IPS-18c (cell line): ENCODE measurements at regions not wholly inside any gene's neighbourhood (a gene's known extent, or its start where the extent isn't known, plus 50 kb on each side); places are given as distances from the start of the nearest gene placed in this dataset.

Experiments used
- H3K4me3 ChIP-seq: 2 replicates; pipeline ENCODE4 v1.7.0; 2013; ENCODE audit warnings: low read depth, mild to moderate bottlenecking, low read length, moderate library complexity; ENCODE audit not compliant: insufficient read depth
- H3K9me3 ChIP-seq: one replicate; pipeline ENCODE4 v1.6.1; 2013; ENCODE audit warnings: mild to moderate bottlenecking, low read length, moderate library complexity; ENCODE audit not compliant: control insufficient read depth, insufficient read depth

DNA sequence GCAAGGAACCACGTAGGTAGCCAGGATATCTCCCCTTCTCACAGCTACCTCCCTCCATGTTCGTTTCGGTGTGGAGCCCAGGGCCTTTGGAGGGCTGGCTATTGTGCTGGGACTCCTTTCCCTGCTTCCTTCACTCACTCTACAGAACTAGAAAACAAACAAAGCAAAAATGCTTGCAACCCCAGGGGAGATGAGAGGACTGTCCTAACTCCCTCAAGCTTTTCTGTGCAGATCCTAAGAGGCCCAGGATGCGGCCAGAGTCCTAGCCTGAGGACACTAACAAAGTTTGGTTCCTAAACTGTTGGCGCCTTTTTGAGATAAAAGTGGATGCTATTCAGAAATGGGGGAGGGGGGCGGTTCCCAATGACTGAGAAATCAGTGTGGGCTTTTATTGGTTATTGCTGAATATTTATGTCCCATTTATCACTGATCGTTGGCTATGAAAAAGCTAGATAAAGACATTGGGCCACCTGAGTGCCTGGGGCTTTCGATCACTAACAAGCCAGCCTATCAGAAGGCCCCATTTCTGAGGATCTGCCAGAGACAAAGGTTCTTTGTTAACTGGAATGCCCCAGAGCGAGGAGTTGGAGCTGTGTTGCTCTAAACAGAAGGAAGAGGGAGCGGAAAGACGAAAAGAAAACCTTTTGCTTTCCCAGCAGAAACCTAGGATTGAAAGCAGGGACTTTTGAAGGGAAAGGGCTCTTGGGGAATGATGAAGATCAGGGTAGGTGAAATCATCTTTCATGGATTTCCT is 95.2 kb upstream of the EGR2 start:
- H3K9me3 ChIP-seq = peaks cover 2% of the 10 kb centered on the region
- no peak overlapping the region for H3K4me3 ChIP-seq

DNA sequence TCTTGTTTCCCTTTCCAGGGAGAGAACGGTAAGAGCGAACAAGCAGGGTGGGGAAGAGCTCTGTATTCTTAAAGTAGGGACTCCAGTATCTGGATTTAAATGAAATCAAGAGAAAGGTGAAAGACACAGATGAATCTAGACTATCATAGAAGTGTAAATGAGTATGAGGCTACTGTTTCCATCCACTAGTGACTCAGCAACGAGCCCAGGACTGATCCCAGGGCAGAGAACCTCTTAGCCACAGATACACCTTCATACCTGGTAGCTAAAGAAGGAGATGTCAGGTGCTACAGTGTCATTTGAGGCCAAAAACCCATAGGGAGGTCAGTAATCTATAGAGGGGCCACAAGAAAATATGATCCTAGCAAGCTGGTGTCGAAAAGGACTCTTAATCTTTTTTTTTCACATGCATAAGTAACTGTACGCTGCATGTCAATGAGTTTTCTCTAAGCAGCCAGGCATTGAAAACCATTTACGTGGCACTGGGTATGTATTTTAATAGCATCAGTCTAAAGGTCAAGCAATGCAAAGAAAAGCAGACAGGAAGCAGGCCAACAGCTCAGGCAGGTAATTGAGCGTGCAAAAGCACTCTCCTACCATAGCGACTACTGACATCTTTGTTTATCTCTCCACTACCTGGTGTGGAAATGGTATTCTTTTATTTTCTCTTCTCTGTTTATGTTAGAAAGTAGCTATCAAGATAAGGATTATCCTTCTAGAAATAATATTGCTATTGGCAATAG is 91.5 kb upstream of the EGR2 start:
- H3K9me3 ChIP-seq = peaks cover under 1% of the 10 kb centered on the region
- H3K4me3 ChIP-seq = no peak overlapping the region

DNA sequence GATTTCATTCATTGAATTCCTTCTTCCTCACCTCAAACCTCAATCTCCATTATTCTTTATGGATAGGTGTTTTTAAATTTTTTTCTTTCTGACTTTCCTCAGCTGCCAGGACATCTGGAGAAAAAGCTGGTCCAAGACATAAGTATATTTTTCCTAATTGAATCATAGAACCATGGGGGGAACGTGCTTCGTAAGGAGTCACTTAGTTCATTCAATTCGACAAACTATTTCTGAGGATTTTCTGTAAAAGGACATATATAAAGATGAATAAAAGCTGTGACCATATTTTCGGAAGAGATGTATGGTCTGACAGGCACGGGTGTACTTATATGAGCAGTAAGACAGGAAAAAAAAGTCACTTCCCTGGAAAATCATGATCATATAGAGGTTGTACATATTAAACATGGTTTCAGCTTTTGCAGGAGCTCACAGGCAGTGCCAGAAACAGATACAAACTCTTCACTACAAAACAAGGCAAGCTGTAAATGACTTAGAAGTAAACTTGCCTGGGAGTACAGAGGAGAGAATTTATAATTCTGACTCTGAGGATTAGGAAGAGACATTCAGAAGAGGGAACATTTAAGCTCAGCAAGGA is 88.2 kb upstream of the EGR2 start:
- H3K9me3 ChIP-seq = no peaks in the 10 kb centered on the region
- no peak overlapping the region for H3K4me3 ChIP-seq

DNA sequence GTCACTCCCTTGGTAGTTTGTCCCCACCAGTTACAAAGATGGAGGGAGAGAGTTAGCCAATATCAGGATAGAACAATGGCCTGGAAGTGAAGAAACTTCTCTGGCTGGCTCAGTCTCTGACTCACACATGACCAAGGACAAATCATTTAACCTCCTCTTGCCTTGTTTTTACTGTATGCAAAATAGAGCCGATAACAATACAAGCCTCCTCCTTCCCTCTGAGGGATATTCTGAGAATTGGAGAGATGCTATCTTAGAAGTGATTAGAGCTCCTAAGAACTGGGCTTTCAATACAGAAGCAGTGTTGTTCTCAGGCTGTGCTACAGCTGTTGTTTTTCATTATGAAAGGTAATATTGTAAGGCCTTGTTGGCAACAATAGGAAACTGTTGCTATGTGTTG is 87.7 kb upstream of the EGR2 start:
- H3K9me3 ChIP-seq = no peaks in the 10 kb centered on the region

DNA sequence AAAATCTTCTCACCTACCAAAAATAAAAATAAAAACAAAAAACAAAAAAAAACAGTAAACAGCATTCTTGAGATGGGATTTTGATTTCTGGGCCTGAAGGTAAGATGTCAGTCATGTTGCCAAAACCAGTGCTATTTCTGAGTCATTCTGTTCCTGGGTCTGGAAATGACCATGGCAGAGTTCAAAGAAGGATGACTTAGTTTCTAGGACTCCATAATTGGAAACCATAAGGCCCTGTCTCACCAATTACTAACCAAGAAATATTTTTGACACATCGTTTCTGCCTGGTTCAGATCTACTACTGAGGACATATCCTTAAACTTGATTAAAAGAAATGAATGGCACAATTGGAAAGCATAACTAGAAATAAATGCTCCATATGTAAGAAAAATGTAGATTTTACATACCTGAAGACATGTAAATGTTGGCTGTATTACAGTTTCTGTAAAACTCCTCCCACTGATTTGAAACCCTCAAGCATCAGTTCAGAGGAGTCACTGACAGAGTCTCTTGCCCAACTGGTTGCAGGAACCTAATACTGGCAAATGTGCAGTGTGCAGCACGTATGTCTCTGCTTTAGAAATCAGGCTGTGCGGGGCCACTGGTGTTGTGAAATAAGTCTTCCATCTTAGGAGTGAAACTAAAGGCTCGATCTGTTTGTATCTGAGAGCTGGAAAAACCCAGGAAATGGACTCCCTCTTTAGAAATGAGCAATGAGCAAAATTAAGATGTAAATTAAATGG is 84.8 kb upstream of the EGR2 start:
- Histone ChIP-seq H3K4me3 (no peak overlapping the region), H3K9me3 (no peaks in the 10 kb centered on the region)

More for the DNA sequence above, 87.7 kb upstream of the EGR2 start:
- no peak overlapping the region for H3K4me3 ChIP-seq

DNA sequence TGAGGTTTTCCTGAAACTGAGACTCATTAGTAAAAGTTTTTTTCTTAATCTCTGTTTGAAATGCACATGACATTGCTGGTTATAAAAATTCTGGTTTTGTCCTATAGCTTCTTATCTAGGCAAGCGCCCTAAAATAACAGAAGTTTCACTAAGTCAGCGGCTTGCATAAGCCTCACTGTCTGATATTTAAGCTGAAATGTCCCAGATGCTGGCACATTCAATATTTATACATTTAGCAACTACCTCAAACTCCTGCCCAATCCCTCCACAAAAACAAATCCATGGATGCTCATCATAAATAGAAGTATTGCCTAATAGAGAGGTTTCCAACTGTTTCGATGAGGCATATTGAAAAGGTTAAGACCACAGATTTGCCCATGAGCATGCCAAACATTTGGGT is 83.1 kb upstream of the EGR2 start:
- Histone ChIP-seq H3K4me3 (no peak overlapping the region), H3K9me3 (no peaks in the 10 kb centered on the region)

DNA sequence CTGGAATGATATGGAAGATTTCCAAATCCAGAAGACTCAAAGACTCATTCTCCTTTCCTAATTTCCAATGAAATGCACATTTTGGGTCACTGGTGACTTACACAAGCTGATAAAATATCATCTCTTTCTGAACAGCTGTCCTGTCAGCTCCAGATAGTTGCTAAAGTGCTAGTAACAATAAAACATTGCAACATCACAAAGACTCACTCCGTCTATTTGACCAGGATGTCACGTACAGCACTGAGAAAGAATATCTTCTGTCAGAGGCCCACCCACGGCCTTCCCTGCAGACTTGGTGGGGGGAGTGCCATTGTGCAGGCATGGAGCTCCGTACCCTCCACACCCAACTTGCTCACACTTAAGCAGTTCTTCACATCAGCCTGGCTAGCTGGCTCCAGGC is 78.9 kb upstream of the EGR2 start:
- Histone ChIP-seq H3K9me3 (peaks cover 3% of the 10 kb centered on the region), H3K4me3 (no peak overlapping the region)

GRCh38 chr10:62894156-62894555 is 78.0 kb upstream of the EGR2 start:
- H3K4me3 ChIP-seq = no peak overlapping the region

GRCh38 chr10:62893036-62893435 is 76.9 kb upstream of the EGR2 start:
- Histone ChIP-seq H3K4me3 (no peak overlapping the region), H3K9me3 (peaks cover 3% of the 10 kb centered on the region)

More at GRCh38 chr10:62894156-62894555, 78.0 kb upstream of the EGR2 start:
- H3K9me3 ChIP-seq = peaks cover 3% of the 10 kb centered on the region

- peaks cover 3% of the 10 kb centered on the region for H3K9me3 ChIP-seq
- H3K4me3 ChIP-seq = no peak overlapping the region
Observed at GRCh38 chr10:62890395-62890794, 74.2 kb upstream of the EGR2 start.

GRCh38 chr10:62887642-62888041 is 71.5 kb upstream of the EGR2 start:
- Histone ChIP-seq H3K9me3 (no peaks in the 10 kb centered on the region), H3K4me3 (no peak overlapping the region)

GRCh38 chr10:62885684-62886461 is 69.7 kb upstream of the EGR2 start:
- no peak overlapping the region for H3K4me3 ChIP-seq
- H3K9me3 ChIP-seq = no peaks in the 10 kb centered on the region

DNA sequence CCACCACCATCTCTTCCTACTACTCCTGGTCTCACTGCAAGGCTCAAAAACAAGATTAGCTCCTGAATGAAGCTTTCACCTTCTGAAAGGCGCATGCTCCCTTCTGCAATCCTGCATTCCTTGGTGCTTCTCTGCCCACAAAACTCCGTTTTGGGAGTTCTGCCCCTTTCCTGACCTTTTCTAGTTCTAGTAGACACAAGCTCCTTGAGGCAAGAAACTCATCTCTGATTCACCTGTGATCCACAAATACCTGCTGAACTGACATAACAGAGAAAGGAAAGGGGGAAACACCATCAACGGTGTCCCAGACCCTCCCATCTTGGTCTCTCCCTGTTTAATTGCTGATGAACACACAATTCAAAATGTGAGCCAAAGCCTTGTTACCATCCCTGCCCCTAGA is 64.0 kb upstream of the EGR2 start:
- no peaks in the 10 kb centered on the region for H3K9me3 ChIP-seq
- H3K4me3 ChIP-seq = no peak overlapping the region

GRCh38 chr10:62873866-62874265 is 57.7 kb upstream of the EGR2 start:
- Histone ChIP-seq H3K9me3 (peaks cover 2% of the 10 kb centered on the region), H3K4me3 (no peak overlapping the region)

DNA sequence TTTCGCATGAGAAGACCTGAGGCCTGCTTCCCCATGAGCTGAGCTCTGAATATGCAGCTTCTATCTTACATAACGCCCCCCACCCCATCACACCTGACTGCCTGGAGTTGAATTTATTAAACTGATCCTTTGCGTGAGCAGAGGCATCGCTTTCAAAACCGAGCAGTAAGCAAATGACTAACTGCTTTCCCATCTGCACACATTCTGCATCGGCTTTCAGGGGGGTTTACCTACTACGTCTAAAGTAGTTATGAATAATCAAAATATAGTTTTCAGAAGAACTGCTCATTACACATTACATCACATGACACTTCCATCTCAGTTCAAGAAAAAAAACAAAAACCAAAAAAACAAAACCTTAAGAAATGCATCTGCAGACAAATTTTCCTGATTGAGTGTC is 54.7 kb upstream of the EGR2 start:
- Histone ChIP-seq H3K4me3 (no peak overlapping the region), H3K9me3 (peaks cover 2% of the 10 kb centered on the region)

GRCh38 chr10:62869958-62870357 is 53.8 kb upstream of the EGR2 start:
- Histone ChIP-seq H3K9me3 (peaks cover 2% of the 10 kb centered on the region), H3K4me3 (no peak overlapping the region)

DNA sequence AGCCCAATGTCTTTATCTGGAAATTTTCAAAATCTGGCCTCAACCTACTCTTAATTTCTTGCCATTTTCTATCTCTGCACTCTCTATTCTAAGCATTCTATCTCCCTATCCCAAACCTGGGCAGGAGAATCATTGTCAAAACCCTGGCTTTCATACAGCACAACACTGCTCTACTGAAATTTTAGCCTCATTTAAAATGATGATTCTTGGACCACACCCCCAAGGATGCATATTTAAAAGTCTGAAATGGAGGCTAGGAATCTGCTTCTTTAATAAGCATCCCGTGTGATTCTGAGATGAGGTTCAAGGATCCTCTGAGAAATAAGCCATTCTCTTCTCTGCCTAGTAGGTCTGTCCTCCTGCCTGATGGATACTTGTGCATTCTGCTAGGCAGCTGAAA is 50.8 kb upstream of the EGR2 start:
- H3K4me3 ChIP-seq = no peak overlapping the region
- no peaks in the 10 kb centered on the region for H3K9me3 ChIP-seq
